IMR-90 (cell line): ENCODE measurements at regions not wholly inside any gene's neighbourhood (a gene's known extent, or its start where the extent isn't known, plus 50 kb on each side); places are given as distances from the start of the nearest gene placed in this dataset.

ENCODE experiments used
- ATAC-seq: fragments of 200-7000 bp; cut with Tn5 transposase; 2 replicates; pipeline ENCODE4 v1.9.1; 2020; ENCODE audit warnings: low read depth, mild to moderate bottlenecking, moderate library complexity
- BruUV-seq: library from RNA; stranded (reverse); fragments of 400-500 nt; replicated peaks from 2 replicates; lab custom pipeline; 2021; lab: Mats Ljungman, UMichigan
- CTCF ChIA-PET: fragments of 300-600 bp; formaldehyde crosslinking; extraction: SDS; loops from one replicate; lab custom pipeline; 2021; ENCODE audit warnings: antibody characterized with exemption; lab: Yijun Ruan, JAX
- POLR2A ChIA-PET: fragments of 300-600 bp; sonication (Branson Sonifier 250); formaldehyde crosslinking; loops from one replicate; lab custom pipeline; 2022; ENCODE audit warnings: antibody characterized with exemption; ENCODE audit not compliant: unreplicated experiment; lab: Charles Lee
- DNase-seq: peaks from one replicate; pipeline ENCODE4 v3.0.0; 2013
- H2AFZ ChIP-seq: replicated peaks from 2 replicates; pipeline ENCODE3; 2013; ENCODE audit warnings: low read length, mild to moderate bottlenecking; ENCODE audit not compliant: poor library complexity
- H2AK5ac ChIP-seq: 2 replicates; pipeline ENCODE4 v1.6.1; 2013; ENCODE audit warnings: low read depth, low read length, inconsistent platforms
- H2AK9ac ChIP-seq: replicated peaks from 2 replicates; pipeline ENCODE3; 2013; ENCODE audit warnings: mild to moderate bottlenecking, low read depth, low read length, moderate library complexity; ENCODE audit not compliant: poor library complexity
- H2BK120ac ChIP-seq: 2 replicates; pipeline ENCODE4 v1.6.1; 2013; ENCODE audit warnings: low read depth, low read length, inconsistent platforms
- H2BK15ac ChIP-seq: 3 replicates; pipeline ENCODE4 v1.6.1; 2013; ENCODE audit warnings: low read depth, low read length, inconsistent platforms
- H2BK20ac ChIP-seq: 2 replicates; pipeline ENCODE4 v1.6.1; 2013; ENCODE audit warnings: low read depth, mild to moderate bottlenecking, inconsistent platforms, low read length, moderate library complexity
- H2BK5ac ChIP-seq: 2 replicates; pipeline ENCODE4 v1.6.1; 2013; ENCODE audit warnings: mild to moderate bottlenecking, low read depth, low read length, inconsistent platforms; ENCODE audit not compliant: poor library complexity, severe bottlenecking
- H3K14ac ChIP-seq: replicated peaks from 2 replicates; pipeline ENCODE4 v1.6.1; 2013; ENCODE audit warnings: low read depth, low read length, inconsistent platforms
- H3K18ac ChIP-seq: 2 replicates; pipeline ENCODE4 v1.6.1; 2013; ENCODE audit warnings: low read depth, low read length, control low read depth
- H3K23ac ChIP-seq: 2 replicates; pipeline ENCODE4 v1.6.1; 2013; ENCODE audit warnings: low read depth, low read length, inconsistent platforms
- H3K27ac ChIP-seq: 2 replicates; pipeline ENCODE4 v1.5.1; 2013; ENCODE audit warnings: mild to moderate bottlenecking, control low read depth, low read length; ENCODE audit not compliant: insufficient read depth
- H3K27me3 ChIP-seq: 2 replicates; pipeline ENCODE4 v1.6.1; 2013; ENCODE audit warnings: low read length; ENCODE audit not compliant: control insufficient read depth, insufficient read depth
- H3K36me3 ChIP-seq: 2 replicates; pipeline ENCODE4 v1.6.1; 2013; ENCODE audit warnings: low read length, mixed read lengths; ENCODE audit not compliant: control insufficient read depth, insufficient read depth
- H3K4ac ChIP-seq: 2 replicates; pipeline ENCODE4 v1.6.1; 2013; ENCODE audit warnings: low read depth, low read length, inconsistent platforms
- H3K4me1 ChIP-seq: 2 replicates; pipeline ENCODE4 v1.6.1; 2013; ENCODE audit warnings: low read length, mixed read lengths; ENCODE audit not compliant: control insufficient read depth, insufficient read depth
- H3K4me2 ChIP-seq: 2 replicates; pipeline ENCODE4 v1.6.1; 2013; ENCODE audit warnings: low read depth, mild to moderate bottlenecking, control low read depth, low read length, moderate library complexity
- H3K4me3 ChIP-seq: 2 replicates; pipeline ENCODE4 v1.5.1; 2013; ENCODE audit warnings: low read depth, mild to moderate bottlenecking, control low read depth, low read length, moderate library complexity; ENCODE audit not compliant: insufficient read depth
- H3K56ac ChIP-seq: 2 replicates; pipeline ENCODE4 v1.6.1; 2013; ENCODE audit warnings: low read length, inconsistent platforms; ENCODE audit not compliant: insufficient read depth; ENCODE audit errors: extremely low read depth
- H3K79me1 ChIP-seq, 2 experiments: 2 replicates each; pipeline ENCODE4 v1.6.1; 2013; ENCODE audit warnings: low read length in 2 of 2, inconsistent platforms in 1 of 2, low read depth in 1 of 2
- H3K9ac ChIP-seq: 2 replicates; pipeline ENCODE4 v1.6.1; 2013; ENCODE audit warnings: low read depth, low read length, control low read depth
- H3K9me1 ChIP-seq: 2 replicates; pipeline ENCODE4 v1.6.1; 2013; ENCODE audit warnings: low read length, inconsistent platforms; ENCODE audit not compliant: insufficient read depth
- H3K9me3 ChIP-seq: 2 replicates; pipeline ENCODE4 v1.6.1; 2013; ENCODE audit warnings: low read length; ENCODE audit not compliant: control insufficient read depth, insufficient read depth
- H4K20me1 ChIP-seq: 2 replicates; pipeline ENCODE4 v1.6.1; 2013; ENCODE audit warnings: low read length, inconsistent platforms; ENCODE audit not compliant: insufficient read depth
- H4K5ac ChIP-seq: 2 replicates; pipeline ENCODE4 v1.6.1; 2013; ENCODE audit warnings: mild to moderate bottlenecking, low read depth, low read length, control low read depth
- H4K8ac ChIP-seq, 2 experiments: 2 replicates each; pipeline ENCODE4 v1.6.1; 2013; ENCODE audit warnings: low read depth in 2 of 2, low read length in 2 of 2, control low read depth in 1 of 2, inconsistent platforms in 1 of 2
- H4K91ac ChIP-seq: 2 replicates; pipeline ENCODE4 v1.6.1; 2013; ENCODE audit warnings: low read depth, low read length, inconsistent platforms; ENCODE audit not compliant: insufficient read depth
- RCOR1 ChIP-seq: IDR thresholded peaks from 2 replicates; pipeline ENCODE4 v1.6.1; 2012; ENCODE audit warnings: mild to moderate bottlenecking, low read length, improper control_type of control experiment; ENCODE audit not compliant: insufficient replicate concordance
- RFX5 ChIP-seq: IDR thresholded peaks from 2 replicates; pipeline ENCODE4 v1.8.0; 2012; ENCODE audit warnings: low read depth, mild to moderate bottlenecking, low read length, moderate library complexity
- SMC3 ChIP-seq: fragments of 150-350 bp; IDR thresholded peaks from 2 replicates; pipeline ENCODE4 v1.6.1; 2016; ENCODE audit warnings: low read depth, mild to moderate bottlenecking, antibody characterized with exemption, low read length, moderate library complexity
- WGBS, 2 experiments: methylation state at CpG; one replicate each; pipeline versions ENCODE4 v1.1.5 to v1.1.7; 2013; ENCODE audit warnings: missing lambda C conversion rate in 2 of 2; ENCODE audit not compliant: insufficient read length in 1 of 2; ENCODE audit errors: extremely low coverage in 2 of 2; 5-methylcytosine and 5-hydroxymethylcytosine counted together
- dilution Hi-C: fragments of 300-500 bp; cut with HindIII; formaldehyde crosslinking; loops from one replicate; pipeline ENCODE4 v1.14.3; 2018; ENCODE audit warnings: low sequenced_read_pairs; ENCODE audit not compliant: unreplicated experiment
- in situ Hi-C: fragments of 300-500 bp; cut with MboI; formaldehyde crosslinking; loops from 3 replicates; pipeline ENCODE4 v1.14.3; 2019; ENCODE audit warnings: low sequenced_read_pairs, inconsistent platforms, mixed read lengths
- intact Hi-C: fragments of 100-400 bp; cut with micrococcal nuclease; formaldehyde crosslinking; loops from 2 replicates; pipeline ENCODE4 v1.10.0; 2022

DNA sequence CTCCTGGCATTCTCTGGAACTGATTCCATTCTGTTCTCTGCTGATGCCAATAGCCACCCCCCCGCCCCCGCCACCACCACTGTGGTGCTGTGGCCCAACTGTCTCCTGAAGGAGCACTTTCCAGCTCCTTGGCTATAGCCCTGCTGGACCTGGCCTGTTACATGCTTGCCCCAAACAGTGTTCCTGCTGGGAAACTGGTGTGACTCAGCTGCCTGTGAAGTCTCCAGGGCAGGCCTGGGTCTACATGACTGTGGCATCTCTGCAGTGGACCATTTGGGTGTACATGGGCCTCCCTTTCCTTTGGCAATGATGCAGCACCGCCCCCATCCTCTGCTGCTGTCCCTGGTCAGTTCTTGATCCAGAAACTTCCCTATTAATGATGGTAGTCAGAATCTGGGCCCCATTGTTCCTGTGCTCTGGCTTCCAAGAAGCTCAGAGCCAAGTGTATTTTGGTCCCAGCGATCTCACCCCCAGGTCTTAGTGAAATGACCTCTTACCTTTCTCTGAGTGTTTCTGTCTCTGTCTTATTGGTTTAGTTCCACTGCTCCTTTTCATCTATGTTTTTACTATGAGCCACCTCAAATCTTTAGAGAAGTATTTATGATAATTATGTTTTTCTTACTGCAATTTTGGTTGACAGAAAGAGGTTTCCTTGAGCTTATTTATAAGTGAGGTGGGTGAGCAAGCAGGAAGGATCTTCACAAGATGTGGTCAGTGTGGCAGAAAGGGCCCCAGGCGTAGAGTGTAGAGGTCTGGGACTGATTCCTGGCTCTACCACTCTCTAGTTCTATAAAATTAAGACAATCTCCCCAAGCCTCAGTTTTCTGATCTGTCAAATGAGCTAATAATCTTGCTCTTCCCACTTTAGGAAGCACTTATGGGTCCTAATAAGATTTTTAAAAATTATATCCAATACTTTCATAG lies 210.7 kb upstream of the EOLA2 start (continued):
- no peak for TF ChIP-seq SMC3

DNA sequence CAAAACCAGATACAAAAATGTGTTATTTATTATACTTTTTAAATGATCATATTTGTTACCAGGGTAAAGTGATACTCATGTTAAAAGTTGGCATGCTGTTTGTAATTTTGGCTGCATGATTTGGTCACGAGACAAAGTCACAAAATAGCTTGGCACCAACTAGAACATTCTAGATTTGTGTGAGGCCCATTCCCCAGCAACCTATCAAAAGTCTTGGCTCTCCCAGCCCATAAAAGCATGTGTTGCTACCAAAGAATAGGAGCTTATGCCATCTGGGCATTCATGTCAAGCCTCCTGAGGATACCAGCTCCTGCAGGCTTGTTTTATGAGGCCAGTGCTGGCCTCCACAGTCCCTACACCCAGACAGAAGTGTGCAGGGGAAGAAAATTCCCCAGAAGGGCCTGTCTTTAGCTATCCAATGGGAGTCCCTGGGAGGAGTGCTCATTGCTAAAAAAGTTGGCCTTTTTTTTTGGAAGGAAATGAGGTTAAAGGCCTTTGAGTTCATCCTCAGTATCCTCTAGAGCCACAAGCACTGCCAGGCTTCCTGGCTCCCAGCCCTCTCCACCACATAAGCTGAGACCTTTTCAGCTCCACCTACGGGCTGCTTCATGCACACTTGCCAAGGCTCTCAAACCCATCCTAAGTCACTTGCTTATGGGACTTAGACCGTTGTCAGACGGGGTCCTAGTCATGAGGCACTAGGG lies 211.9 kb upstream of the EOLA2 start:
- no peaks in the 10 kb centered on the region; the same call in 1 of the 2 replicates for H3K27me3 ChIP-seq
- H3K4me2 ChIP-seq, result no peak overlapping the region
- WGBS, 2 experiments, result no CpG with 5 or more reads among the region's 4 CpGs
- no peaks in the 10 kb centered on the region for H3K9me3 ChIP-seq
- no peak overlapping the region for H3K4ac ChIP-seq
- in situ Hi-C loops (no loop called here), dilution Hi-C loops (no loop called here), intact Hi-C loops (loop anchor here (5.0 kb wide), 1 partner anchor 212 kb away; the partner anchor contains the start of gene MAMLD1)
- H3K14ac ChIP-seq, result no peak overlapping the region
- H4K20me1 ChIP-seq, result no peaks in the 10 kb centered on the region
- no peak overlapping the region for H3K56ac ChIP-seq
- no peak overlapping the region for H3K4me3 ChIP-seq
- H3K9ac ChIP-seq, result no peak overlapping the region
- H2AK9ac ChIP-seq, result no peak overlapping the region
- no peak overlapping the region for H2AFZ ChIP-seq
- H2BK120ac ChIP-seq, result no peak overlapping the region
- H4K91ac ChIP-seq, result no peak overlapping the region
- TF ChIP-seq RFX5, result no peak
- no peak for TF ChIP-seq RCOR1
- H3K9me1 ChIP-seq, result 0 out of 2 replicates have a peak, but pooled peaks cover 6% of the 10 kb centered on the region
- ChIA-PET CTCF (no interaction called here), POLR2A (no interaction called here)
- no peak overlapping the region for H2BK15ac ChIP-seq
- H3K36me3 ChIP-seq, result no peaks in the 10 kb centered on the region
- DNase-seq (no peak), ATAC-seq (no peak)
- no peak overlapping the region for H2BK20ac ChIP-seq
- no peak overlapping the region for H3K23ac ChIP-seq
- H3K79me1 ChIP-seq, result no peaks in the 10 kb centered on the region
- H4K8ac ChIP-seq, result no peak overlapping the region
- no TSS peak for BruUV-seq
- H3K27ac ChIP-seq, result no peak overlapping the region
- H2AK5ac ChIP-seq, result no peak overlapping the region
- peaks cover 1% of the 10 kb centered on the region; the same call in 1 of the 2 replicates for H3K4me1 ChIP-seq
- H2BK5ac ChIP-seq, result no peak overlapping the region
- no peak overlapping the region for H3K18ac ChIP-seq
- H4K5ac ChIP-seq, result no peak overlapping the region
